Smooth muscle cell (in vitro differentiated cells): ENCODE measurements at regions not wholly inside any gene's neighbourhood (a gene's known extent, or its start where the extent isn't known, plus 50 kb on each side); places are given as distances from the start of the nearest gene placed in this dataset.

ENCODE experiments used
- DNase-seq: peaks from one replicate; lab custom pipeline; 2025; ENCODE audit not compliant: unreplicated experiment; lab: John Stamatoyannopoulos, UW
- H2AFZ ChIP-seq: fragments of 200-600 bp; sonication (generic); 2 replicates; pipeline ENCODE4 v1.6.0; 2016; ENCODE audit warnings: antibody characterized with exemption, low read depth, mild to moderate bottlenecking
- H3F3A ChIP-seq: fragments of 200-600 bp; sonication (generic); 2 replicates; pipeline ENCODE4 v1.6.0; 2017; ENCODE audit warnings: antibody characterized with exemption, low read depth
- H3K27ac ChIP-seq: fragments of 200-600 bp; sonication (generic); 2 replicates; pipeline ENCODE4 v1.5.1; 2016; ENCODE audit warnings: low read depth, mild to moderate bottlenecking
- H3K27me3 ChIP-seq: fragments of 200-600 bp; sonication (generic); 2 replicates; pipeline ENCODE4 v1.6.1; 2016; ENCODE audit warnings: low read depth, mild to moderate bottlenecking
- H3K36me3 ChIP-seq: fragments of 200-600 bp; sonication (generic); 2 replicates; pipeline ENCODE4 v1.5.1; 2016; ENCODE audit warnings: low read depth
- H3K4me1 ChIP-seq: fragments of 200-600 bp; sonication (generic); 2 replicates; pipeline ENCODE4 v1.5.1; 2016; ENCODE audit warnings: low read depth
- H3K4me2 ChIP-seq: fragments of 200-600 bp; sonication (generic); 2 replicates; pipeline ENCODE4 v1.6.0; 2016; ENCODE audit warnings: mild to moderate bottlenecking
- H3K4me3 ChIP-seq: fragments of 200-600 bp; sonication (generic); 2 replicates; pipeline ENCODE4 v1.5.1; 2016; ENCODE audit warnings: mild to moderate bottlenecking
- H3K79me2 ChIP-seq: fragments of 200-600 bp; sonication (generic); 2 replicates; pipeline ENCODE4 v1.6.0; 2016; ENCODE audit warnings: low read depth, mild to moderate bottlenecking
- H3K9ac ChIP-seq: fragments of 200-600 bp; sonication (generic); 2 replicates; pipeline ENCODE4 v1.6.0; 2016; ENCODE audit warnings: low read depth
- H3K9me3 ChIP-seq: fragments of 200-600 bp; sonication (generic); replicated peaks from 2 replicates; pipeline ENCODE4 v1.5.1; 2016; ENCODE audit warnings: low read depth
- H4K20me1 ChIP-seq: fragments of 200-600 bp; sonication (generic); 2 replicates; pipeline ENCODE4 v1.6.0; 2016; ENCODE audit warnings: low read depth
- WGBS: methylation state at CpG from one replicate; pipeline ENCODE4 v1.1.7; 2016; ENCODE audit warnings: low lambda C conversion rate; 5-methylcytosine and 5-hydroxymethylcytosine counted together
- TF ChIP-seq, protein P1 (sequence below): fragments of 200-600 bp; sonication (generic); IDR thresholded peaks from 2 replicates; pipeline ENCODE4 v1.5.1; 2017; ENCODE audit warnings: borderline replicate concordance, mild to moderate bottlenecking, antibody characterized with exemption; ENCODE audit not compliant: insufficient read depth, poor library complexity, severe bottlenecking

DNA sequence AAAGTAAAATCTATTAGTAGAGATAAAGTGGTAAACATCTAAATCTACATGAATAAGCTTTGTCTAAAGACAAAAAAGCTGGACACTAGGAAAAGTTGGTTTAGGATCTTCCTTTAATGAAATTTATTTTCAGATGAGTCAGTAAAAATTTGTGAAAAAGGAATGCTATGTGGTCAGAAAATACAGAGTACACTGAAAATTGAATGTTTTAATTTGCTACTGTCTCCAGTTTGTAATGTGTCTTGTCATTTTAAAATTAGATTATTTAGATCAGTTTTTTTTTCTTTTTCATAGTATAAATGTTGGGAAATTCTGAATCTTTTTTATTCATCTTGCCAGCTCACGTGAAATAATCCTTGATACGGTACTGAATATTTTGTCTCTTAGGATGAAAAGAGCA lies 56.9 kb downstream of the SLITRK6 start:
- no peak for DNase-seq
- Histone ChIP-seq H3K36me3 (no peaks in the 10 kb centered on the region), H3K4me1 (peaks cover 6% of the 10 kb centered on the region), H3F3A (no peaks in the 10 kb centered on the region), H3K4me2 (no peak overlapping the region), H3K4me3 (no peak overlapping the region), H3K27me3 (no peaks in the 10 kb centered on the region), H4K20me1 (no peaks in the 10 kb centered on the region), H3K9me3 (no peaks in the 10 kb centered on the region), H3K79me2 (no peaks in the 10 kb centered on the region), H3K9ac (no peak overlapping the region), H3K27ac (no peak overlapping the region), H2AFZ (peak overlapping the region; percentile 67)
- TF ChIP-seq, protein P1, sequence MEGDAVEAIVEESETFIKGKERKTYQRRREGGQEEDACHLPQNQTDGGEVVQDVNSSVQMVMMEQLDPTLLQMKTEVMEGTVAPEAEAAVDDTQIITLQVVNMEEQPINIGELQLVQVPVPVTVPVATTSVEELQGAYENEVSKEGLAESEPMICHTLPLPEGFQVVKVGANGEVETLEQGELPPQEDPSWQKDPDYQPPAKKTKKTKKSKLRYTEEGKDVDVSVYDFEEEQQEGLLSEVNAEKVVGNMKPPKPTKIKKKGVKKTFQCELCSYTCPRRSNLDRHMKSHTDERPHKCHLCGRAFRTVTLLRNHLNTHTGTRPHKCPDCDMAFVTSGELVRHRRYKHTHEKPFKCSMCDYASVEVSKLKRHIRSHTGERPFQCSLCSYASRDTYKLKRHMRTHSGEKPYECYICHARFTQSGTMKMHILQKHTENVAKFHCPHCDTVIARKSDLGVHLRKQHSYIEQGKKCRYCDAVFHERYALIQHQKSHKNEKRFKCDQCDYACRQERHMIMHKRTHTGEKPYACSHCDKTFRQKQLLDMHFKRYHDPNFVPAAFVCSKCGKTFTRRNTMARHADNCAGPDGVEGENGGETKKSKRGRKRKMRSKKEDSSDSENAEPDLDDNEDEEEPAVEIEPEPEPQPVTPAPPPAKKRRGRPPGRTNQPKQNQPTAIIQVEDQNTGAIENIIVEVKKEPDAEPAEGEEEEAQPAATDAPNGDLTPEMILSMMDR: no peak
- 58% methylated on average over 2 of the region's 2 CpGs for WGBS

DNA sequence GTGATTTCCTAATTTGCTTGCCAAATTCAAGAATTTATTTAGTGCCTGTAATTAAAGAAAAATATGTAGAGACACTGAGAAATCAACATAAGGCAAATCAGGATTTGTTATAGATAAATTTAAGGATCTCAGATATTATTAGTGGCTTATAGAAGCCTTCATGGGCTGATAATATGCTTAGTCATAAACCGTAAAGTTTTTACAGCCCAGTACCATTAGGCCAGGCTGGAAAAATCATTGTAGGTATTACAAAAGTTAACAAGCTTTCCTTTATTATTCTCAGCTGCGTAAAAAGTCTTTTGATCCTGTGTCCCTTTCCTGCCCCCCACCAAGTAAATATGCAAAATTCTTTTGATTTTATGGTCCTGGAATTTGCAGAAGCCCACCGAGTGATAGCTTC lies 58.2 kb downstream of the SLITRK6 start:
- TF ChIP-seq, protein P1: no peak
- H3F3A ChIP-seq: no peaks in the 10 kb centered on the region

DNA sequence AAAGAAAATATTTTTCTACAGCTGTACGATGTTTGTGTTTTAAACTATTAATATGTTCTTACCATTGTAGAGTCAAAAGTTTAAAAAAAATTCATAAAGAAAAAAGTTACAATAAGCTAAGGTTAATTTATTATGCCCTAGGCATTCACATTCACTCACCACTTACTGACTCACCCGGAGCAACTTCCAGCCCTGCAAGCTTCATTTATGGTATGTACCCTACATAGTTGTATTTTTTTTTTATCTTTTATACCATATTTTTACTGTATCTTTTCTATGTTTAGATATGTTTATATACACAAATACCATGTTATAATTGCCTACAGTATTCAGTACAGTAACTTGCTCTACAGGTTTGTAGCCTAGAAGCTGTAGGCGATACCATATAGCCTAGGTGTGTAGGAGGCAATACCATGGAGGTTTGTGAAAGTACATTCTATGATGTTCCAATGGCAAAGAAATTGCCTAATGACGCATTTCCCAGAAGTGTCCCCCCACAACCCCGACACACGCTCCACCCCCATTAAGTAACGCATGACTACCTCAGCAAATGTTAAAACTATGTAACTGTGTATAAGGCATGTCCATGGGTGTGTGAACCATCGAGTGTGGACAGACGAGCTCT lies 60.4 kb downstream of the SLITRK6 start:
- H3K36me3 ChIP-seq: no peaks in the 10 kb centered on the region
- WGBS: 66% methylated on average over 9 of the region's 9 CpGs
- TF ChIP-seq, protein P1: no peak

More for the DNA sequence above, 58.2 kb downstream of the SLITRK6 start:
- Histone ChIP-seq H3K27ac (peak overlapping the region; percentile 3), H3K4me3 (no peak overlapping the region), H3K79me2 (no peaks in the 10 kb centered on the region), H3K4me1 (peaks cover 6% of the 10 kb centered on the region), H3K36me3 (no peaks in the 10 kb centered on the region), H3K9ac (no peak overlapping the region), H3K27me3 (no peaks in the 10 kb centered on the region), H3K9me3 (no peaks in the 10 kb centered on the region), H3K4me2 (peak overlapping the region; percentile 40), H2AFZ (no peak overlapping the region), H4K20me1 (no peaks in the 10 kb centered on the region)
- no peak for DNase-seq
- WGBS: 12% methylated on average over 3 of the region's 3 CpGs

DNA sequence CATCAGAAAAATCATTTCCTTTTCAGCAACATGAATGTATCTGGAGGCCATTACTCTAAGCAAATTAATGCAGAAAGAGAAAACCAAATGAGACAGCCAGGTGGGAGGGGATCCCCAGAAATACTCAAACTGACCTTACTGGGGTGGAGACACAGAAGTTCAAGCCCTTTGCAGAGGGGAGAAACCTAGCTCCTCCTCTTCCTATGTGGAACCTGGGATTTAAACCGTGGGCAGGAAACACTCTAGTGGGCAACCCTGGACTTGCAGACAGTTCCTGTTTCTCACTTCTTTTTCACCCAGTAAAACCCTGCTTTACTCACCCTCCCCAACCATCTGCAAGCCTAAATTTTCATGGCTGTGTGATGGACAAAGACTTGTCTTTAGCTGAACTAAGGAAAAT lies 61.3 kb downstream of the SLITRK6 start:
- DNase-seq: no peak
- TF ChIP-seq, protein P1: no peak
- Histone ChIP-seq H3K36me3 (no peaks in the 10 kb centered on the region), H3K27ac (no peak overlapping the region), H3K4me1 (peaks cover 6% of the 10 kb centered on the region), H3K79me2 (no peaks in the 10 kb centered on the region), H2AFZ (no peak overlapping the region), H4K20me1 (no peaks in the 10 kb centered on the region), H3F3A (no peaks in the 10 kb centered on the region), H3K4me2 (no peak overlapping the region), H3K27me3 (no peaks in the 10 kb centered on the region), H3K9me3 (no peaks in the 10 kb centered on the region), H3K9ac (no peak overlapping the region), H3K4me3 (no peak overlapping the region)
- WGBS: 85% methylated on average over 1 of the region's 1 CpG

More for the DNA sequence above, 60.4 kb downstream of the SLITRK6 start:
- Histone ChIP-seq H3K9me3 (no peaks in the 10 kb centered on the region), H3K27ac (no peak overlapping the region), H3F3A (no peaks in the 10 kb centered on the region), H3K4me2 (no peak overlapping the region), H3K9ac (no peak overlapping the region), H3K79me2 (no peaks in the 10 kb centered on the region), H2AFZ (no peak overlapping the region), H3K27me3 (no peaks in the 10 kb centered on the region), H4K20me1 (no peaks in the 10 kb centered on the region), H3K4me3 (no peak overlapping the region), H3K4me1 (peaks cover 6% of the 10 kb centered on the region)
- DNase-seq: no peak
